ENCODE measurements at regions not wholly inside any gene's neighbourhood (a gene's known extent, or its start where the extent isn't known, plus 50 kb on each side); places are given as distances from the start of the nearest gene placed in this dataset.

GRCh38 chr16:65956100-65956499 lies 410.4 kb upstream of the CDH5 start:
- TF ChIP-seq, protein P1, sequence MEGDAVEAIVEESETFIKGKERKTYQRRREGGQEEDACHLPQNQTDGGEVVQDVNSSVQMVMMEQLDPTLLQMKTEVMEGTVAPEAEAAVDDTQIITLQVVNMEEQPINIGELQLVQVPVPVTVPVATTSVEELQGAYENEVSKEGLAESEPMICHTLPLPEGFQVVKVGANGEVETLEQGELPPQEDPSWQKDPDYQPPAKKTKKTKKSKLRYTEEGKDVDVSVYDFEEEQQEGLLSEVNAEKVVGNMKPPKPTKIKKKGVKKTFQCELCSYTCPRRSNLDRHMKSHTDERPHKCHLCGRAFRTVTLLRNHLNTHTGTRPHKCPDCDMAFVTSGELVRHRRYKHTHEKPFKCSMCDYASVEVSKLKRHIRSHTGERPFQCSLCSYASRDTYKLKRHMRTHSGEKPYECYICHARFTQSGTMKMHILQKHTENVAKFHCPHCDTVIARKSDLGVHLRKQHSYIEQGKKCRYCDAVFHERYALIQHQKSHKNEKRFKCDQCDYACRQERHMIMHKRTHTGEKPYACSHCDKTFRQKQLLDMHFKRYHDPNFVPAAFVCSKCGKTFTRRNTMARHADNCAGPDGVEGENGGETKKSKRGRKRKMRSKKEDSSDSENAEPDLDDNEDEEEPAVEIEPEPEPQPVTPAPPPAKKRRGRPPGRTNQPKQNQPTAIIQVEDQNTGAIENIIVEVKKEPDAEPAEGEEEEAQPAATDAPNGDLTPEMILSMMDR (IDR thresholded peaks at IDR 0.05): no peak
- no peak for TF ChIP-seq POLR2AphosphoS5 (IDR thresholded peaks at IDR 0.05)
- TF ChIP-seq EP300 (IDR thresholded peaks at IDR 0.05): no peak
- TF ChIP-seq POLR2A (IDR thresholded peaks at IDR 0.05): no peak
